Endothelial cell of umbilical vein (primary cell): ENCODE measurements at regions not wholly inside any gene's neighbourhood (a gene's known extent, or its start where the extent isn't known, plus 50 kb on each side); places are given as distances from the start of the nearest gene placed in this dataset.

ENCODE experiments used
- BruUV-seq: library from RNA; stranded (reverse); fragments of 400-500 nt; replicated peaks from 2 replicates; lab custom pipeline; 2021; lab: Mats Ljungman, UMichigan
- CTCF ChIA-PET: fragments of 300-600, 350-600 bp; sonication (Branson Sonifier 250); formaldehyde crosslinking; loops from one replicate; lab custom pipeline; 2021; ENCODE audit warnings: antibody characterized with exemption, inconsistent platforms; lab: Charles Lee
- POLR2A ChIA-PET: fragments of 300-600, 350-600 bp; sonication (Branson Sonifier 250); formaldehyde crosslinking; loops from one replicate; lab custom pipeline; 2021; ENCODE audit warnings: antibody characterized with exemption, inconsistent platforms; lab: Charles Lee
- DNase-seq: peaks from one replicate; pipeline ENCODE4 v3.0.0-alpha.2; 2011; ENCODE audit warnings: low read depth, low spot score
- FAIRE-seq: peaks from 2 replicates; lab custom pipeline; 2011; peaks lifted over from hg19 to GRCh38; lab: Jason Lieb, UNC
- H2AFZ ChIP-seq: 2 replicates; pipeline ENCODE4 v1.6.0; 2012; ENCODE audit warnings: low read depth, low read length, control low read depth, inconsistent platforms
- H3K27ac ChIP-seq: 2 replicates; pipeline ENCODE4 v1.5.1; 2011; ENCODE audit warnings: low read depth, mild to moderate bottlenecking, control low read depth, low read length, moderate library complexity; ENCODE audit not compliant: insufficient read depth
- H3K27me3 ChIP-seq, 2 experiments: 2 replicates each; pipeline versions ENCODE4 v1.6.0 to v1.6.1; 2011; ENCODE audit warnings: low read length in 2 of 2, mixed read lengths in 1 of 2; ENCODE audit not compliant: control insufficient read depth in 2 of 2, insufficient read depth in 2 of 2
- H3K36me3 ChIP-seq, 2 experiments: 2 replicates in 1 of 2; 3 replicates in 1 of 2; pipeline ENCODE4 v1.5.1; 2011; ENCODE audit warnings: low read length in 2 of 2, mild to moderate bottlenecking in 1 of 2, moderate library complexity in 1 of 2; ENCODE audit not compliant: control insufficient read depth in 2 of 2, insufficient read depth in 2 of 2; ENCODE audit errors: extremely low read depth in 1 of 2
- H3K4me1 ChIP-seq: 3 replicates; pipeline ENCODE4 v1.5.1; 2011; ENCODE audit warnings: mild to moderate bottlenecking, low read length; ENCODE audit not compliant: control insufficient read depth, insufficient read depth; ENCODE audit errors: extremely low read depth
- H3K4me2 ChIP-seq: 2 replicates; pipeline ENCODE4 v1.6.1; 2011; ENCODE audit warnings: low read length, control low read depth, mixed read lengths; ENCODE audit not compliant: insufficient read depth
- H3K4me3 ChIP-seq, 3 experiments: fragments of 200-600 bp in 1 of 3; sonication (generic), shearing (Covaris generic) in 1 of 3; replicated peaks in 1 of 3; 2 replicates each; pipeline ENCODE4 v1.5.1; 2011 to 2016; ENCODE audit warnings: control low read depth in 3 of 3, low read length in 3 of 3, mild to moderate bottlenecking in 2 of 3, inconsistent platforms in 1 of 3, low read depth in 1 of 3, moderate library complexity in 1 of 3; ENCODE audit not compliant: insufficient read depth in 1 of 3
- H3K79me2 ChIP-seq: 2 replicates; pipeline ENCODE4 v1.6.0; 2012; ENCODE audit warnings: low read length, inconsistent platforms; ENCODE audit not compliant: control insufficient read depth, insufficient read depth
- H3K9ac ChIP-seq: replicated peaks from 2 replicates; pipeline ENCODE3; 2011; ENCODE audit warnings: low read length, control low read depth; ENCODE audit not compliant: insufficient read depth; ENCODE audit errors: extremely low read depth
- H3K9me1 ChIP-seq: replicated peaks from 3 replicates; pipeline ENCODE4 v1.6.0; 2011; ENCODE audit warnings: mild to moderate bottlenecking, low read length; ENCODE audit not compliant: control insufficient read depth, insufficient read depth; ENCODE audit errors: extremely low read depth
- H3K9me3 ChIP-seq: replicated peaks from 2 replicates; pipeline ENCODE4 v1.5.1; 2012; ENCODE audit warnings: low read length, inconsistent platforms; ENCODE audit not compliant: control insufficient read depth, insufficient read depth
- H4K20me1 ChIP-seq: replicated peaks from 2 replicates; pipeline ENCODE3; 2011; ENCODE audit warnings: mild to moderate bottlenecking, low read length; ENCODE audit not compliant: control insufficient read depth, insufficient read depth; ENCODE audit errors: extremely low read depth
- EZH2 ChIP-seq: IDR thresholded peaks from 2 replicates; pipeline ENCODE4 v1.6.1; 2012; ENCODE audit warnings: borderline replicate concordance, low read depth, mild to moderate bottlenecking, moderate library complexity, low read length, inconsistent platforms; ENCODE audit not compliant: severe bottlenecking
- FOS ChIP-seq: IDR thresholded peaks from 2 replicates; pipeline ENCODE4 v1.6.1; 2011; ENCODE audit warnings: mild to moderate bottlenecking, low read length, moderate library complexity, borderline replicate concordance; ENCODE audit not compliant: insufficient read depth
- JUN ChIP-seq: IDR thresholded peaks from 2 replicates; pipeline ENCODE4 v1.6.1; 2011; ENCODE audit warnings: borderline replicate concordance, low read depth; ENCODE audit not compliant: insufficient read length, insufficient read depth
- MYC ChIP-seq: IDR thresholded peaks from one replicate; pipeline ENCODE4 v1.6.1; 2011; ENCODE audit warnings: mild to moderate bottlenecking, low read depth, low read length
- POLR2A ChIP-seq: IDR thresholded peaks from 2 replicates; pipeline ENCODE4 v1.6.1; 2012; ENCODE audit warnings: low read depth, mild to moderate bottlenecking, control low read depth, low read length
- dilution Hi-C: fragments of 300-500 bp; cut with MboI; formaldehyde crosslinking; loops from one replicate; pipeline ENCODE4 v1.15.0; 2019; ENCODE audit warnings: low sequenced_read_pairs; ENCODE audit not compliant: extremely low pct_ligation_motif_present
- intact Hi-C: fragments of 100-400 bp; cut with micrococcal nuclease; formaldehyde crosslinking; loops from one replicate; pipeline ENCODE4 v1.10.0; 2022
- TF ChIP-seq, protein P1 (sequence below): IDR thresholded peaks from 2 replicates; pipeline ENCODE4 v1.6.1; 2011; ENCODE audit not compliant: insufficient read depth, insufficient read length
- TF ChIP-seq, protein P2 (sequence below), 2 donors: IDR thresholded peaks; 1 replicate in 1 of 2; 2 replicates in 1 of 2; pipeline ENCODE4 v1.5.1; 2011; ENCODE audit warnings: low read length in 2 of 2, mild to moderate bottlenecking in 2 of 2, moderate library complexity in 2 of 2, control low read depth in 1 of 2, inconsistent platforms in 1 of 2, low read depth in 1 of 2; ENCODE audit not compliant: insufficient read depth in 1 of 2; ENCODE audit errors: extremely low read depth in 1 of 2

DNA sequence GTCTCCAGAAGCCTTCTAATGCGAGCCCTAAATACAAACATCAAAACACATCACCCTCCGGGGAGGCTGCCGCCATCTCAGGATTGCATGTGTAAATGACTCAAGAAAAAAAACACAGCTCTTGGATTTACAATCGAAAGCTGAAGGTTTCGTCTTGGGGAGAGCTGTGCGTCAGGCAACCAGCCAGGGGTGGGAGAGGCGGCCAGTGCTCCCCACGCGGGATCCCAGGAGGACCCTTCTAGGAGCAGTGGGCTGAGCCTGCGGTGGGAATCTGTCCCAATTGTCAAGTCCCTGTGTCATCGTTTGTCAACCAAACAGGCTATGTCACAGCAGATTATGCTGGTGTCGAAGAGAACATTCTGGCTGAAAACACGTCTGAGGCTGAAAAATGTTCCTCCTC lies 209.7 kb downstream of the ABCC12 start:
- CTCF ChIA-PET = no interaction called here
- Histone ChIP-seq H3K4me2 (no peak overlapping the region), H3K27ac (no peak overlapping the region), H2AFZ (no peak overlapping the region), H3K4me1 (no peaks in the 10 kb centered on the region), H3K9me3 (no peaks in the 10 kb centered on the region), H3K9me1 (no peaks in the 10 kb centered on the region), H3K4me3 (no peak overlapping the region), H3K36me3 (no peaks in the 10 kb centered on the region), H3K27me3 (no peaks in the 10 kb centered on the region), H4K20me1 (no peaks in the 10 kb centered on the region), H3K9ac (no peak overlapping the region), H3K79me2 (no peaks in the 10 kb centered on the region)
- dilution Hi-C loops = no loop called here
- no TSS peak for BruUV-seq
- TF ChIP-seq FOS (no peak), POLR2A (no peak), MYC (no peak), JUN (no peak)
- TF ChIP-seq, protein P1, sequence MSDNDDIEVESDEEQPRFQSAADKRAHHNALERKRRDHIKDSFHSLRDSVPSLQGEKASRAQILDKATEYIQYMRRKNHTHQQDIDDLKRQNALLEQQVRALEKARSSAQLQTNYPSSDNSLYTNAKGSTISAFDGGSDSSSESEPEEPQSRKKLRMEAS = no peak
- POLR2A ChIA-PET = no interaction called here
- DNase-seq (no peak), FAIRE-seq (no peak)
- intact Hi-C loops = no loop called here

DNA sequence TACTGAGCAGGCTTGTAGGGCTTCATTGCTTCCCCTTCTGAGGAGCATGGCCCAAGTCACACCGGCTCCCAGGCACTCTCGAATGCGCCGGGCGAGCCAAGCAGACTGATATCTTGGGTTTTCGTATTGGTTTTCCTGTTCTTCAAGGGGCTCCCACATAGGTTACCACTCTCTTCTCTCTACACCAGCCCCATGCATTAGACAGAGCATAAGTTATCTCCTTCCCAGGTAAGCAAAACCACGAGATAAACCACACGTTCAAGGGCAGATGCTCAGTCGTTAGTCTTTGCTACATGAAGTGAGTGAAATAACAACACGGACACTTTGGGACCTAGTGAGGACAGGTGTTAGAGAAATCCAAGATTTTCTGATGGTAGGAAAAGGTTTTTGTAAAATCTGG lies 211.2 kb downstream of the ABCC12 start:
- Histone ChIP-seq H3K9me1 (no peaks in the 10 kb centered on the region), H3K9ac (no peak overlapping the region), H3K4me1 (no peaks in the 10 kb centered on the region), H3K4me2 (no peak overlapping the region), H3K27me3 (no peaks in the 10 kb centered on the region), H3K9me3 (no peaks in the 10 kb centered on the region), H3K36me3 (no peaks in the 10 kb centered on the region), H4K20me1 (no peaks in the 10 kb centered on the region), H3K79me2 (no peaks in the 10 kb centered on the region), H2AFZ (no peak overlapping the region), H3K4me3 (no peak overlapping the region), H3K27ac (no peak overlapping the region)
- ChIA-PET CTCF (no interaction called here), POLR2A (no interaction called here)
- no TSS peak for BruUV-seq
- dilution Hi-C loops = no loop called here
- TF ChIP-seq POLR2A (no peak), JUN (no peak), MYC (no peak), FOS (no peak), EZH2 (no peak)
- TF ChIP-seq, protein P1 = no peak
- TF ChIP-seq, protein P2, sequence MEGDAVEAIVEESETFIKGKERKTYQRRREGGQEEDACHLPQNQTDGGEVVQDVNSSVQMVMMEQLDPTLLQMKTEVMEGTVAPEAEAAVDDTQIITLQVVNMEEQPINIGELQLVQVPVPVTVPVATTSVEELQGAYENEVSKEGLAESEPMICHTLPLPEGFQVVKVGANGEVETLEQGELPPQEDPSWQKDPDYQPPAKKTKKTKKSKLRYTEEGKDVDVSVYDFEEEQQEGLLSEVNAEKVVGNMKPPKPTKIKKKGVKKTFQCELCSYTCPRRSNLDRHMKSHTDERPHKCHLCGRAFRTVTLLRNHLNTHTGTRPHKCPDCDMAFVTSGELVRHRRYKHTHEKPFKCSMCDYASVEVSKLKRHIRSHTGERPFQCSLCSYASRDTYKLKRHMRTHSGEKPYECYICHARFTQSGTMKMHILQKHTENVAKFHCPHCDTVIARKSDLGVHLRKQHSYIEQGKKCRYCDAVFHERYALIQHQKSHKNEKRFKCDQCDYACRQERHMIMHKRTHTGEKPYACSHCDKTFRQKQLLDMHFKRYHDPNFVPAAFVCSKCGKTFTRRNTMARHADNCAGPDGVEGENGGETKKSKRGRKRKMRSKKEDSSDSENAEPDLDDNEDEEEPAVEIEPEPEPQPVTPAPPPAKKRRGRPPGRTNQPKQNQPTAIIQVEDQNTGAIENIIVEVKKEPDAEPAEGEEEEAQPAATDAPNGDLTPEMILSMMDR (IDR thresholded peaks at IDR 0.05; ENCODE audit: extremely low read depth in 1 of 2, insufficient read depth in 1 of 2, low read depth in 1 of 2, low read length in 2 of 2) = no peak
- FAIRE-seq = no peak
- DNase-seq = no peak
- intact Hi-C loops = no loop called here
